ENCODE measurements at regions not wholly inside any gene's neighbourhood (a gene's known extent, or its start where the extent isn't known, plus 50 kb on each side); places are given as distances from the start of the nearest gene placed in this dataset.

DNA sequence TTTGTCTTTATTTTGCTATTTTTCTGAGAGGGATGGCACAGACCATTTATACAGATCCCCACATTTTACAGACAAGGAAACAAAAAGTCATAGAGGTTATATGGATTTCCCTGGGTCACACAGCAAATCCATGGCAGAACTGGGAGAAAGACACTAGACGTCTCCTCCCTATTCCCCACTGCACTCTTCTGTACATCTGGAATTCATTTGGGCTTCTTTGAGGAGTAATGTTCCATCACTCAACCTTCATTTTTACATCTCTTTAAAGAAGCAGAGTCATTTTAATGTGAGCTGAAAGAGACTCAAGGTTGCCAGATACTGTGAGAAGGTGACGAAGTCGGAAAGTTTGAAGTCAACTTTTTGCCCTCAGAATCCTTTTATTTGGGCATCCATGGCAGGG lies 207.3 kb downstream of the OTOR start:
- Histone ChIP-seq H3K4me3 (ENCODE audit: low read length, poor library complexity, severe bottlenecking) (no peak overlapping the region), H3K79me2 (ENCODE audit: insufficient read depth, low read length) (no peaks in the 10 kb centered on the region), H2AFZ (ENCODE audit: low read length) (no peak overlapping the region), H3K9me2 (replicated peaks; ENCODE audit: low read depth, low read length) (no peaks in the 10 kb centered on the region), H3K9me3 (ENCODE audit: insufficient read depth, low read depth, low read length) (no peaks in the 10 kb centered on the region), H3K27me3 (ENCODE audit: insufficient read depth, low read length, poor library complexity, severe bottlenecking) (no peaks in the 10 kb centered on the region), H4K20me1 (ENCODE audit: insufficient read depth, low read length, poor library complexity, severe bottlenecking) (no peaks in the 10 kb centered on the region), H3K4me1 (ENCODE audit: insufficient read depth, low read length, poor library complexity, severe bottlenecking) (no peaks in the 10 kb centered on the region), H3K4me2 (ENCODE audit: low read depth, low read length, poor library complexity, severe bottlenecking) (no peak overlapping the region), H3K9ac (ENCODE audit: low read depth, low read length, poor library complexity, severe bottlenecking) (no peak overlapping the region), H3F3A (ENCODE audit: low read depth) (no peaks in the 10 kb centered on the region), H3K36me3 (ENCODE audit: insufficient read depth, low read length) (no peaks in the 10 kb centered on the region)
- TF ChIP-seq EZH2phosphoT487 (IDR thresholded peaks at IDR 0.05; ENCODE audit: borderline replicate concordance) = no peak
- TF ChIP-seq, protein P1, sequence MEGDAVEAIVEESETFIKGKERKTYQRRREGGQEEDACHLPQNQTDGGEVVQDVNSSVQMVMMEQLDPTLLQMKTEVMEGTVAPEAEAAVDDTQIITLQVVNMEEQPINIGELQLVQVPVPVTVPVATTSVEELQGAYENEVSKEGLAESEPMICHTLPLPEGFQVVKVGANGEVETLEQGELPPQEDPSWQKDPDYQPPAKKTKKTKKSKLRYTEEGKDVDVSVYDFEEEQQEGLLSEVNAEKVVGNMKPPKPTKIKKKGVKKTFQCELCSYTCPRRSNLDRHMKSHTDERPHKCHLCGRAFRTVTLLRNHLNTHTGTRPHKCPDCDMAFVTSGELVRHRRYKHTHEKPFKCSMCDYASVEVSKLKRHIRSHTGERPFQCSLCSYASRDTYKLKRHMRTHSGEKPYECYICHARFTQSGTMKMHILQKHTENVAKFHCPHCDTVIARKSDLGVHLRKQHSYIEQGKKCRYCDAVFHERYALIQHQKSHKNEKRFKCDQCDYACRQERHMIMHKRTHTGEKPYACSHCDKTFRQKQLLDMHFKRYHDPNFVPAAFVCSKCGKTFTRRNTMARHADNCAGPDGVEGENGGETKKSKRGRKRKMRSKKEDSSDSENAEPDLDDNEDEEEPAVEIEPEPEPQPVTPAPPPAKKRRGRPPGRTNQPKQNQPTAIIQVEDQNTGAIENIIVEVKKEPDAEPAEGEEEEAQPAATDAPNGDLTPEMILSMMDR (conservative IDR thresholded peaks at IDR 0.05; ENCODE audit: low read length) = no peak

DNA sequence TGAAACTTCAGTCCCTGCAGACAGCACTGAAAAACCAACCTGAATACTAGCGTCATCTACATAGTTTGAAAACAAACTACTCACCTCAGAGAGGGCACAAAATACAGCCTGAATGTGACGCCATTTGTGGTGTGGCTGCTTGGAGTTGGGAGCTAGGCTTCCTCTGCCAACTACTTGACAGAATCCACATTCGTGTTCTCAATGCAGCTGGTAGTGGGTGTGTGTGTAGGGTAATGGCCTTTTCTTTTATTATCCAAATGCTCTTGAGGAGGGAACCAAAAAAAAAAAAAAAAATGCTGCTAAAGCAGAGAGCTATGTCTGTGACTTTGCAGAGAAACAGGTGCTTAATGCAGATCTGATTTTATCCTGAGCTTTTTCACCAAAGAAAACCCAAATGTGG lies 207.8 kb downstream of the OTOR start:
- Histone ChIP-seq H4K20me1 (ENCODE audit: insufficient read depth, low read length, poor library complexity, severe bottlenecking) (no peaks in the 10 kb centered on the region), H3K4me2 (ENCODE audit: low read depth, low read length, poor library complexity, severe bottlenecking) (no peak overlapping the region)

GRCh38 chr20:16965401-16965800 lies 217.2 kb downstream of the OTOR start:
- Histone ChIP-seq H3K36me3 (ENCODE audit: insufficient read depth, low read length) (no peaks in the 10 kb centered on the region), H3K4me3 (ENCODE audit: low read length, poor library complexity, severe bottlenecking) (no peak overlapping the region), H3K27me3 (ENCODE audit: insufficient read depth, low read length, poor library complexity, severe bottlenecking) (no peaks in the 10 kb centered on the region), H3K4me2 (ENCODE audit: low read depth, low read length, poor library complexity, severe bottlenecking) (no peak overlapping the region), H2AFZ (ENCODE audit: low read length) (no peak overlapping the region), H3K9me2 (replicated peaks; ENCODE audit: low read depth, low read length) (no peaks in the 10 kb centered on the region), H3F3A (ENCODE audit: low read depth) (no peaks in the 10 kb centered on the region), H4K20me1 (ENCODE audit: insufficient read depth, low read length, poor library complexity, severe bottlenecking) (no peaks in the 10 kb centered on the region), H3K9me3 (ENCODE audit: insufficient read depth, low read depth, low read length) (no peaks in the 10 kb centered on the region), H3K4me1 (ENCODE audit: insufficient read depth, low read length, poor library complexity, severe bottlenecking) (no peaks in the 10 kb centered on the region), H3K79me2 (ENCODE audit: insufficient read depth, low read length) (no peaks in the 10 kb centered on the region), H3K9ac (ENCODE audit: low read depth, low read length, poor library complexity, severe bottlenecking) (no peak overlapping the region)
- TF ChIP-seq, protein P1 (conservative IDR thresholded peaks at IDR 0.05; ENCODE audit: low read length) = no peak
- no peak for TF ChIP-seq EZH2phosphoT487 (IDR thresholded peaks at IDR 0.05; ENCODE audit: borderline replicate concordance)

More for the DNA sequence above, 207.8 kb downstream of the OTOR start:
- no peaks in the 10 kb centered on the region for H3K27me3 ChIP-seq (ENCODE audit: insufficient read depth, low read length, poor library complexity, severe bottlenecking)
- no peak overlapping the region for H2AFZ ChIP-seq (ENCODE audit: low read length)
- H3K4me1 ChIP-seq (ENCODE audit: insufficient read depth, low read length, poor library complexity, severe bottlenecking) = no peaks in the 10 kb centered on the region
- no peaks in the 10 kb centered on the region for H3K36me3 ChIP-seq (ENCODE audit: insufficient read depth, low read length)
- no peaks in the 10 kb centered on the region for H3K9me3 ChIP-seq (ENCODE audit: insufficient read depth, low read depth, low read length)
- no peak overlapping the region for H3K4me3 ChIP-seq (ENCODE audit: low read length, poor library complexity, severe bottlenecking)
- H3K9ac ChIP-seq (ENCODE audit: low read depth, low read length, poor library complexity, severe bottlenecking) = no peak overlapping the region
- H3K9me2 ChIP-seq (replicated peaks; ENCODE audit: low read depth, low read length) = no peaks in the 10 kb centered on the region
- no peaks in the 10 kb centered on the region for H3K79me2 ChIP-seq (ENCODE audit: insufficient read depth, low read length)
- H3F3A ChIP-seq (ENCODE audit: low read depth) = no peaks in the 10 kb centered on the region
- TF ChIP-seq EZH2phosphoT487 (IDR thresholded peaks at IDR 0.05; ENCODE audit: borderline replicate concordance) = no peak
- TF ChIP-seq, protein P1 (conservative IDR thresholded peaks at IDR 0.05; ENCODE audit: low read length) = no peak
